A673 (cell line): ENCODE measurements at regions not wholly inside any gene's neighbourhood (a gene's known extent, or its start where the extent isn't known, plus 50 kb on each side); places are given as distances from the start of the nearest gene placed in this dataset.

Source experiments
- EZH2 ChIP-seq: fragments of 200-600 bp; sonication (generic); IDR thresholded peaks from 2 replicates; pipeline ENCODE4 v1.6.1; 2017; ENCODE audit warnings: borderline replicate concordance, low read depth, mild to moderate bottlenecking, mixed read lengths, antibody characterized with exemption, low read length; ENCODE audit not compliant: poor library complexity, severe bottlenecking
- TF ChIP-seq, protein P1 (sequence below): fragments of 300-800, 200-600 bp; sonication (generic); conservative IDR thresholded peaks from 2 replicates; pipeline ENCODE4 v1.5.1; 2017; ENCODE audit warnings: low read depth, mild to moderate bottlenecking, antibody characterized with exemption, low read length, moderate library complexity, mixed read lengths

- TF ChIP-seq, protein P1, sequence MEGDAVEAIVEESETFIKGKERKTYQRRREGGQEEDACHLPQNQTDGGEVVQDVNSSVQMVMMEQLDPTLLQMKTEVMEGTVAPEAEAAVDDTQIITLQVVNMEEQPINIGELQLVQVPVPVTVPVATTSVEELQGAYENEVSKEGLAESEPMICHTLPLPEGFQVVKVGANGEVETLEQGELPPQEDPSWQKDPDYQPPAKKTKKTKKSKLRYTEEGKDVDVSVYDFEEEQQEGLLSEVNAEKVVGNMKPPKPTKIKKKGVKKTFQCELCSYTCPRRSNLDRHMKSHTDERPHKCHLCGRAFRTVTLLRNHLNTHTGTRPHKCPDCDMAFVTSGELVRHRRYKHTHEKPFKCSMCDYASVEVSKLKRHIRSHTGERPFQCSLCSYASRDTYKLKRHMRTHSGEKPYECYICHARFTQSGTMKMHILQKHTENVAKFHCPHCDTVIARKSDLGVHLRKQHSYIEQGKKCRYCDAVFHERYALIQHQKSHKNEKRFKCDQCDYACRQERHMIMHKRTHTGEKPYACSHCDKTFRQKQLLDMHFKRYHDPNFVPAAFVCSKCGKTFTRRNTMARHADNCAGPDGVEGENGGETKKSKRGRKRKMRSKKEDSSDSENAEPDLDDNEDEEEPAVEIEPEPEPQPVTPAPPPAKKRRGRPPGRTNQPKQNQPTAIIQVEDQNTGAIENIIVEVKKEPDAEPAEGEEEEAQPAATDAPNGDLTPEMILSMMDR, result no peak
- no peak for TF ChIP-seq EZH2
These were observed 186.3 kb upstream of the PLEKHA5 start for GRCh38 chr12:18943200-18943599.
